ENCODE measurements at regions not wholly inside any gene's neighbourhood (a gene's known extent, or its start where the extent isn't known, plus 50 kb on each side); places are given as distances from the start of the nearest gene placed in this dataset.
A peak's percentile ranks its signal among the peaks of the same experiment; 100 is the strongest.

GRCh38 chr1:81034291-81034690 lies 766.4 kb upstream of the ADGRL2 start:
- H4K91ac ChIP-seq (ENCODE audit: low read length) = no peak overlapping the region
- no peak overlapping the region for H2BK15ac ChIP-seq (ENCODE audit: low read depth, poor library complexity, severe bottlenecking)
- DNase-seq = no peak
- no peak overlapping the region for H3K4me3 ChIP-seq (ENCODE audit: insufficient read depth in 1 of 2, low read depth in 1 of 2, low read length in 2 of 2)
- no peak overlapping the region for H3K9ac ChIP-seq (ENCODE audit: low read length)
- no peak overlapping the region for H3K4me2 ChIP-seq (ENCODE audit: low read length, poor library complexity, severe bottlenecking)
- 95% methylated on average over 1 of the region's 1 CpG for WGBS
- no peak overlapping the region for H2AK5ac ChIP-seq (ENCODE audit: low read length, severe bottlenecking)
- no peak overlapping the region for H3K27ac ChIP-seq (ENCODE audit: low read length, poor library complexity, severe bottlenecking)
- H3K14ac ChIP-seq (ENCODE audit: low read length in 2 of 2) = no peak overlapping the region
- H2BK5ac ChIP-seq (ENCODE audit: low read depth, low read length, poor library complexity, severe bottlenecking) = peak overlapping the region; percentile 31
- no peak overlapping the region for H3K18ac ChIP-seq (ENCODE audit: low read depth in 1 of 2, low read length in 2 of 2)
- H2AFZ ChIP-seq (ENCODE audit: low read depth, low read length) = no peak overlapping the region
- H3K9me3 ChIP-seq (ENCODE audit: control insufficient read depth, low read length) = no peaks in the 10 kb centered on the region
- no peak overlapping the region for H3K4ac ChIP-seq (ENCODE audit: low read depth in 1 of 2, low read length in 2 of 2)
- H4K8ac ChIP-seq (ENCODE audit: low read length) = no peak overlapping the region
- H3K79me1 ChIP-seq (replicated peaks; ENCODE audit: low read length, poor library complexity, severe bottlenecking) = no peaks in the 10 kb centered on the region
- H2BK120ac ChIP-seq (ENCODE audit: low read depth, low read length) = no peak overlapping the region
- H3K36me3 ChIP-seq (ENCODE audit: control insufficient read depth in 1 of 2, insufficient read depth in 2 of 2, low read depth in 1 of 2, low read length in 2 of 2) = no peaks in the 10 kb centered on the region
- H2BK12ac ChIP-seq (ENCODE audit: low read length in 2 of 2) = no peak overlapping the region
- H3K4me1 ChIP-seq (ENCODE audit: control insufficient read depth, insufficient read depth, low read depth, low read length) = no peaks in the 10 kb centered on the region
- H3K27me3 ChIP-seq (ENCODE audit: control insufficient read depth in 1 of 2, insufficient read depth in 1 of 2, low read length in 2 of 2) = no peaks in the 10 kb centered on the region
- H3K23ac ChIP-seq (ENCODE audit: low read length in 2 of 2) = no peak overlapping the region

- no peak overlapping the region for H4K8ac ChIP-seq (ENCODE audit: low read length)
- no peaks in the 10 kb centered on the region for H3K36me3 ChIP-seq (ENCODE audit: control insufficient read depth in 1 of 2, insufficient read depth in 2 of 2, low read depth in 1 of 2, low read length in 2 of 2)
- no peaks in the 10 kb centered on the region for H3K27me3 ChIP-seq (ENCODE audit: control insufficient read depth in 1 of 2, insufficient read depth in 1 of 2, low read length in 2 of 2)
- no peak overlapping the region for H3K14ac ChIP-seq (ENCODE audit: low read length in 2 of 2)
- H2BK12ac ChIP-seq (ENCODE audit: low read length in 2 of 2) = no peak overlapping the region
- H3K9me3 ChIP-seq (ENCODE audit: control insufficient read depth, low read length) = no peaks in the 10 kb centered on the region
- no peak overlapping the region for H3K4me3 ChIP-seq (ENCODE audit: insufficient read depth in 1 of 2, low read depth in 1 of 2, low read length in 2 of 2)
- no peaks in the 10 kb centered on the region for H3K79me1 ChIP-seq (replicated peaks; ENCODE audit: low read length, poor library complexity, severe bottlenecking)
- H3K23ac ChIP-seq (ENCODE audit: low read length in 2 of 2) = no peak overlapping the region
- no peak overlapping the region for H3K9ac ChIP-seq (ENCODE audit: low read length)
- 98% methylated on average over 3 of the region's 5 CpGs for WGBS
- no peak overlapping the region for H3K27ac ChIP-seq (ENCODE audit: low read length, poor library complexity, severe bottlenecking)
- no peak overlapping the region for H2BK120ac ChIP-seq (ENCODE audit: low read depth, low read length)
- DNase-seq = no peak
- H3K4ac ChIP-seq (ENCODE audit: low read depth in 1 of 2, low read length in 2 of 2) = no peak overlapping the region
- H2BK5ac ChIP-seq (ENCODE audit: low read depth, low read length, poor library complexity, severe bottlenecking) = no peak overlapping the region
- H3K4me1 ChIP-seq (ENCODE audit: control insufficient read depth, insufficient read depth, low read depth, low read length) = no peaks in the 10 kb centered on the region
- no peak overlapping the region for H2BK15ac ChIP-seq (ENCODE audit: low read depth, poor library complexity, severe bottlenecking)
- H3K18ac ChIP-seq (ENCODE audit: low read depth in 1 of 2, low read length in 2 of 2) = no peak overlapping the region
- H2AFZ ChIP-seq (ENCODE audit: low read depth, low read length) = no peak overlapping the region
- no peak overlapping the region for H4K91ac ChIP-seq (ENCODE audit: low read length)
- no peak overlapping the region for H2AK5ac ChIP-seq (ENCODE audit: low read length, severe bottlenecking)
- no peak overlapping the region for H3K4me2 ChIP-seq (ENCODE audit: low read length, poor library complexity, severe bottlenecking)
Observed at GRCh38 chr1:81032973-81033425, 767.7 kb upstream of the ADGRL2 start.

GRCh38 chr1:81032374-81032773 lies 768.4 kb upstream of the ADGRL2 start:
- no peak overlapping the region for H3K9ac ChIP-seq (ENCODE audit: low read length)
- no peak overlapping the region for H2AK5ac ChIP-seq (ENCODE audit: low read length, severe bottlenecking)
- H2AFZ ChIP-seq (ENCODE audit: low read depth, low read length) = no peak overlapping the region
- H3K27me3 ChIP-seq (ENCODE audit: control insufficient read depth in 1 of 2, insufficient read depth in 1 of 2, low read length in 2 of 2) = no peaks in the 10 kb centered on the region
- no peaks in the 10 kb centered on the region for H3K36me3 ChIP-seq (ENCODE audit: control insufficient read depth in 1 of 2, insufficient read depth in 2 of 2, low read depth in 1 of 2, low read length in 2 of 2)
- no peak overlapping the region for H4K8ac ChIP-seq (ENCODE audit: low read length)
- H3K4me3 ChIP-seq (ENCODE audit: insufficient read depth in 1 of 2, low read depth in 1 of 2, low read length in 2 of 2) = no peak overlapping the region
- no peak overlapping the region for H3K4ac ChIP-seq (ENCODE audit: low read depth in 1 of 2, low read length in 2 of 2)
- no peaks in the 10 kb centered on the region for H3K9me3 ChIP-seq (ENCODE audit: control insufficient read depth, low read length)
- H3K18ac ChIP-seq (ENCODE audit: low read depth in 1 of 2, low read length in 2 of 2) = no peak overlapping the region
- H3K4me2 ChIP-seq (ENCODE audit: low read length, poor library complexity, severe bottlenecking) = no peak overlapping the region
- no peaks in the 10 kb centered on the region for H3K79me1 ChIP-seq (replicated peaks; ENCODE audit: low read length, poor library complexity, severe bottlenecking)
- H3K23ac ChIP-seq (ENCODE audit: low read length in 2 of 2) = no peak overlapping the region
- H3K27ac ChIP-seq (ENCODE audit: low read length, poor library complexity, severe bottlenecking) = no peak overlapping the region
- no peak overlapping the region for H2BK12ac ChIP-seq (ENCODE audit: low read length in 2 of 2)
- H4K91ac ChIP-seq (ENCODE audit: low read length) = no peak overlapping the region
- whole genome bisulfite sequencing = 94% methylated on average over 7 of the region's 7 CpGs
- no peak overlapping the region for H3K14ac ChIP-seq (ENCODE audit: low read length in 2 of 2)
- no peak for DNase-seq
- no peak overlapping the region for H2BK15ac ChIP-seq (ENCODE audit: low read depth, poor library complexity, severe bottlenecking)
- H2BK120ac ChIP-seq (ENCODE audit: low read depth, low read length) = no peak overlapping the region
- H2BK5ac ChIP-seq (ENCODE audit: low read depth, low read length, poor library complexity, severe bottlenecking) = no peak overlapping the region
- no peaks in the 10 kb centered on the region for H3K4me1 ChIP-seq (ENCODE audit: control insufficient read depth, insufficient read depth, low read depth, low read length)

GRCh38 chr1:81030441-81030840 lies 770.3 kb upstream of the ADGRL2 start:
- Histone ChIP-seq H3K9me3 (ENCODE audit: control insufficient read depth, low read length) (no peaks in the 10 kb centered on the region), H3K23ac (ENCODE audit: low read length in 2 of 2) (no peak overlapping the region), H3K4ac (ENCODE audit: low read depth in 1 of 2, low read length in 2 of 2) (no peak overlapping the region), H3K79me1 (replicated peaks; ENCODE audit: low read length, poor library complexity, severe bottlenecking) (no peaks in the 10 kb centered on the region), H3K36me3 (ENCODE audit: control insufficient read depth in 1 of 2, insufficient read depth in 2 of 2, low read depth in 1 of 2, low read length in 2 of 2) (no peaks in the 10 kb centered on the region), H2BK12ac (ENCODE audit: low read length in 2 of 2) (no peak overlapping the region), H3K18ac (ENCODE audit: low read depth in 1 of 2, low read length in 2 of 2) (no peak overlapping the region), H3K4me3 (ENCODE audit: insufficient read depth in 1 of 2, low read depth in 1 of 2, low read length in 2 of 2) (no peak overlapping the region), H2BK120ac (ENCODE audit: low read depth, low read length) (no peak overlapping the region), H2BK15ac (ENCODE audit: low read depth, poor library complexity, severe bottlenecking) (no peak overlapping the region), H3K27ac (ENCODE audit: low read length, poor library complexity, severe bottlenecking) (no peak overlapping the region), H3K4me1 (ENCODE audit: control insufficient read depth, insufficient read depth, low read depth, low read length) (no peaks in the 10 kb centered on the region), H3K9ac (ENCODE audit: low read length) (no peak overlapping the region), H3K27me3 (ENCODE audit: control insufficient read depth in 1 of 2, insufficient read depth in 1 of 2, low read length in 2 of 2) (no peaks in the 10 kb centered on the region), H3K4me2 (ENCODE audit: low read length, poor library complexity, severe bottlenecking) (no peak overlapping the region), H4K8ac (ENCODE audit: low read length) (no peak overlapping the region), H2AFZ (ENCODE audit: low read depth, low read length) (no peak overlapping the region), H2BK5ac (ENCODE audit: low read depth, low read length, poor library complexity, severe bottlenecking) (no peak overlapping the region), H4K91ac (ENCODE audit: low read length) (no peak overlapping the region), H2AK5ac (ENCODE audit: low read length, severe bottlenecking) (no peak overlapping the region), H3K14ac (ENCODE audit: low read length in 2 of 2) (no peak overlapping the region)
- 100% methylated on average over 1 of the region's 3 CpGs for WGBS
- no peak for DNase-seq

Data from mesenchymal stem cell (in vitro differentiated cells and primary cell).